C1 segment of cervical spinal cord (tissue), 14 donors: ENCODE measurements at regions not wholly inside any gene's neighbourhood (a gene's known extent, or its start where the extent isn't known, plus 50 kb on each side); places are given as distances from the start of the nearest gene placed in this dataset.

Experiments
- DNase-seq, 14 donors: peaks; one replicate each; lab custom pipeline; 2025; lab: John Stamatoyannopoulos, UW

DNA sequence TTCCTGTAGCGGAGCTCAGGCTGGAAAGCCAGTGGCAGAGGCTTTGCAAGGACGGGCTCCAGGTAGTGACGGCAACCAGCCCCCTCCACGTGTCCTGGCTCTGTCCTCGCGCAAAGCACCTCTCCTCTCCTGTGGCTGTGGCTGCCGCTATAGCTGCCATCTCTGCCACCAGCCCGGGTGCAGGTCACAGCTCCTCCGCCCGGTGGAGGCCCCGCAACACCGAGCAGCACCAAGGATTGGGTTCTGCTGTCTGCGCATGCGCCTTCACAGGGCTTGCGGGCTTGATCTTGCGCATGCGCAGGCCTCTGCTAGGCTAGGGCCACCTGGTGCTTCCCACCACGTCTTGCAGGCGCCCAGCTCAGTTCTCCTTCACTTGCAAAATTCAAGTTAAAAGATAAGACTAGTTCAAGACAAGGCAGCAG, 625.4 kb downstream of the QKI start:
- DNase-seq = no peak

DNA sequence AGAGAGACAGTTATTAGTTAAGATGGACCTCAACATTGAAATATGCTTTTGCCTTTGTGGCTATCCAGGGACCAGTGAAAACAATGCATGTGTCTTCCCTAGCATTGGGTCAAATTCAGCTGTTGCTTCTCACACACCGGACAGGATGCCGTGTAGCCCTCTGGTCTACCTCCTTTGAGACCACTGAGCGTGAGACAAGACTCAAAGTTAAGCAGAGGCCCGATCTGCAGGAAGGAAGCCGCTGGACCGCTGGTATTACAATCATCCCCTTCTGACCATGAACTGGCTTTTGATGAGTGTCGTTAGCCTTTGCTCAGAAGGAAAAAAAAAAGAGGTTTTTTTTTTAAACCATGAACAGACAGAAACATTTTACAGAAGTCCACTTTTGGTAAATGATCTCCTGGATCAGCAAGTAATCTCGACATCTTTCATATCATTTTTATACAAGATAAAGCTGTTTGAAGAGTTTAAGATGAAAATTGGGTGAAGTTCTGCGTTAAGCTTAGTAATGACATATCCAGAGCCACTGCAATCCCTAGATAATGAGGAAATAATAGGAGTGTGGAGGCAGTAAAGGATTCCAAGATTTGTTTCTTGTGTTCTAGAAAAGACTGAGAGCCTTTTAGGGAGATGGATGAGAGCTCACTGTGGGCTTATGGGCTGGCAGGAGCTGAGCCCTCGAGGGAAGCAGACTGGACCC, 622.8 kb downstream of the QKI start:
- no peak for DNase-seq

DNA sequence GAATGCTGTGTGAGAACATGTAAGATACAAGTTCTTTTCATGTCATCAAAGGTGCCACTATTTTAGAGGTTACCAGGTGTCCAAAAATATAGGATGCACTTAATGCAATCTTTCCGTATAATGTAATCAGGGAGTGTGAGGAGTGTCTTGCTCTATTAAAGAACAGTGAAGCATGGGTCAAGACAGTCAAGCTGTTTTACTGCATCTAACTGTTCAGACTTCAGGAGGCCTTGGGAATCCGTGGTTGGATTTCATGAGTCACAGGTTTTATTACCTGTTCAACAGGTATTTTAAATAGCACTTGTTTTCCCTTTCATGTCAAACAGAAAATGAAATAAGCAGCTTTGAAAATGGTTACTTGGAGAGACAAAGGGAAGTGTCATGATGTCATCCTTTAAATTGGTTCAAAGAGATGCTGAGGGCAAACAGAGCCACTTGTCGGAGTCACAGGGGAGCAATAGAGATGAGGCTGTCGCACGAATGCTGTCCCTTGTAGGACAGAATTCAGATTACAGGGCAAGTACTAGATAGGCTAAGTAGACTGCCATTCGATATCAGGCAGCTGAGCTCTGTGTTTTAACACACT, 621.5 kb downstream of the QKI start:
- DNase-seq = no peak

DNA sequence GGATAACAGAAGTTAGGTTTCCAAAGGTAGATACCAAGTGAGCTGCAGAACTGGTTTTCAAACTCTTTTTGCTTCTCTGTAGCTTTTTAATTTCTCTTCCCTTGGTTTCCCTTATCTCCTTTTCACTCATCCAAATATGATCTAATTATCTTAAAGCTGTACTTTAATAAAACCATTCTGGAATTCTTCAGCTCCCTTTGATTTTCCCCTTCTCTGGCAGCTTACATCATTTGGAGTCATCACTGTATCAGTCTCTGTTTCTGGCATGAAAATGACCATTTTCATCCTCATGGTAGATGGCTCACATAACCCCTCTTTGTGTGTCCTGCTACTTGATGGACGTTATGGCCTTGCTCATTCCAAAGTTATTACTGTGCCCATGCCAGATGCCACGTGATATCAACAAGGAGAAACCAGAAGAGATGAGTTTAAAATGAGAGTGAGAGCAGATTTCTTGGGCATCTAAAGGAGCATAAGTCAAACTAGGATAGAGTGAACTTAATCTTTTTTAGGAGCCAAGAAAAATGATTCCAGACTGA, 620.2 kb downstream of the QKI start:
- no peak for DNase-seq

DNA sequence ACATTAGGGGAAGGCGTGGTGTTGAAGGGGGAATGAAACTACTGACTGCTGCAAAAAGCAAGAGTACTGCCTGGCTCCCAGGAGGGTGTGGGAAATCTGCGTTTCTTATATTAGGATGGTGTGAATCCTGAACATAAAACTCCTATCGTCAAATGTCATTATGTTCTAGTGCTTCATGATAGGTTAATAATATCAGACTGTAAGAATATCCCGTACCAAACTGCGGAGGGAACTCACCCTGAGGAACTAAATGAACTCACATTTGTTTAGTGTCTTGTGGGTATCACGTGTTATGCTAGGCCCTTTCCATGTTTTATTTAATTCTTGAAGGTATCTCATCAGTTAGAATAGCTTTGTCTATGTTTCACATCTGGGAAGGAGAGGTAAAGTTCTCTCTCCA, 610.7 kb downstream of the QKI start:
- no peak for DNase-seq

DNA sequence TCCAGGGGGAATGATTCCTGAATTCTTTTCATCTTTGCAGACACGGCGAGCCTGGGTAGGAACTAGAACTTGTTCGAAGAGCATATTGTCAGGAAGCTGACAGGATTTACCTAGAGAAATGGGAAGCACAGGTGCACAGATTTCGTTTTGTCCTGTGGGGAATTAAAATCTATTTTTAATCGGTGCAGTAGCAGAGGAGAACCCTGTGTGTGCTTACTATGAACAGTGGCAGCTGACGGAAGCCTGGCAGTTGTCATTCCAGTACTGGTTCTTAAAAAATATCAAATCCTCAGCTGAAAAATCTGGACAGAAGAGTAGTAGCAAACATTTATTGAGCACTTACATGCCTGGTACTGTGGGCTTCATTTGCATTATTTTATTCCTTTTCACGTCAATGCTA, 609.0 kb downstream of the QKI start:
- DNase-seq = no peak

DNA sequence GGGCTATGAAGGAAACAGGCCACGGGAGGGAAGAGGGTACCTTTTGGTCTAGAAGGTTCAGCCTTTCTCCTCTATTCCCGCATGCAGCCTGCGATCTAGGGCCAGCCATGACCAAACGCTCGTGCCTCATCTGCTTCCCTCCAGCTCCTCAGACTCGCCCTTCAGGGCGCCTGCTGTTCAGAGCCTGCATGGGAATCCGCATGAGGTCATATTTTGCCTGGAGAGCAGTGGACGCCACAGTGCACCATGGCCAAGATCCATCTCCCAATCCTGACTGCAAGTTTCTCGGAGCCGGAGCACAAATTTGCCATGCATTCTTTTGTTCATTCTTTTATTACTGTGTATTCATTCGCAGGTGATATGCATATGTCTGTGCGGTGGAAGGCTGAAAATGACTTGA, 608.1 kb downstream of the QKI start:
- no peak for DNase-seq

DNA sequence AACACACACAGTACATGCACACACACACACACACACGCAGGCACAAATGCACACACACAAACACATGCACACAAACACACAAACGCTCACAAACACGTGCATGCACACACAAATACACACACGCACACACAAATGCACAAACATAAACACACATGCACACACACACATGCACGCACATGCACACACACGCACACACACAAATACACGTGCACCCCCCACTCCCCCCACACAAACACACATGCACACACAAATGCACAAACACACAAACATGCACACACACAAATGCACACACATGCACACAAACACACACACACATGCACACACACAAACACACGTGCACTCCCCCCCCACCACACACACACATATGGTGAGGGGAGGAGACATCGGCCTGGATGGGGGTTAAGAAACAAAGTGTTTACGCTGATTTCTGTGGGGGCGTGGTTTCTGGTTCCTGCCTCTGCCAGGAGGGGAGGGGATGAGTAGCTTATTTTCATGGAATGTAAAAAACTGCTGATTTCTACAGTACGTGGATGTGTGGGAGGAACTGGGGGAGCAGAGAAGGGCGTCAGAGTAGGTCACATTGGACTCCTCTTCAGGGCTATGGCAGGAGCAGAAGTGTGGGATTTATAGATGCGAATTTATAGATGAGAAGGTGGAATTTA, 607.2 kb downstream of the QKI start:
- DNase-seq = no peak

DNA sequence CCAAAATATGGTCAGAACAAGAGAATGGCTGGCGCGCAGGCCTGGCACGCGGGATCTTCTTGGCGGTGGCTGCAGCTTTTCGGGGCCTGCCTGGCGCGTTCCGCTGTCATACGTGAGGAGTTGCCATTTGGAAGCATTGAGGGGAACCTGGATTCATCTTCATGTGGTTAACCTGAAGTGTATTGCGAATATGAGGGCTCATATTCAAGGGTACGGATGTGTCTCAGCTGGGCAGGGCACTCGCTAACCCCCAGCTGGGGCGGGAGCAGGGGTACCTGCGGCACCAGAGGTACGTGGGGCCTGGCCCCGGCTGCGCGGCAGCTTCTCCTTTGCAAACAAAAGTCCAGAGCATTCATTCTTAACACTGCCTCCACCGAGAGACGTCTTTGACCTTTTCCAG, 605.6 kb downstream of the QKI start:
- DNase-seq = no peak

DNA sequence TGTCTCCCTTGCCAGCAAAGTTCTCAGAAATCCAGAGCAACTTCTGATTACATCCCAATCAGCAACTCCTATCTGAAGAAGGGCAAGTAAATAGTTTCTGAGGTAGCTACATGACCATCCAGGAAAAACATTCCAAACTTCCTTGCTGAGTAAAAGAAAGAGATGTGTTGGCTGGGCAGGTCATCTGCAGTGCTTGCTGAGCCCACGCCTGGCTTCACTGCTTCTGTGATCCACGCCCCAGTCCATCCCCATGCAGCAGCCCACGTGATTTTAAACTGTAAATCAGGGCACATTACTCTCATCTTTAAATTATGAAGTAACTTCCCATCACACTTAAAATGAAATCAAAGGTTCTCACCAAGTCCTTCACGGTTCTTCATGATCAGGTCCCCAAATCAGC, 603.6 kb downstream of the QKI start:
- no peak for DNase-seq

DNA sequence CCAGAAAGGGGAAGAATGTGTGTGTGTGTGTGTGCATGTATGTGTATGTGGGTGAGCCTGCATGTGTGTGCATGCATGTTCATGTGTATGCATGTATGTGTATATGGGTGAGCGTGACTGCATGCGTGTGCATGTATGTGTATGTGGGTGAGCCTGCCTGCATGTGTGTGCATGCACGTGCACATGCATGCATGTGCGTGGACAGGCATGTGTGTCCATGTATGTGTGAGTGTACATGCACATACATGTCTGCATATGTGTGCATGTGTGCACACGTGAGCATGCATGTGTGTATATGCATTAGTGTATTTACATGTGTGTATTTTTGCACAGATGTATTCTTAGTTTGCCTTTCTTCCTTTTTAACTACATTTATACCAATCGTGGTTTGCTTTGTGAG, 601.5 kb downstream of the QKI start:
- DNase-seq = no peak

DNA sequence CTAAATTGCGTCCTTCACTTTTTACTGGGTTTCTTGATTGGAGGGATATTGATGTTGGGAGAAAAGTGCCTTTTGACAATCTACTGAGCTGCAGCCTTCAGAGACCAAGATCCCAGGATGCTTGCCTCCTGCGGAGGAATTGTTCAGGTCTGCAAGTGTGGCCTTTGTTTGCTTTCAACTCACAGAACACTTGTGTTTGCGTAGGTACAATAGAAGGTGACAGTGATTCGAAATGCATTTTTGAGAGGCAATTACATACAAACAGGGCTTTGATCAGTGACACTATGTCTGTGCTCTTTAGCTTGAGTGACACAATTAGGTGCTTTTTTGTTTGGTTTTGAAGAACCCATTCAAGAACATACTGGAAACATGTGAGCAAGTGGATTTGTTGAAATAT, 600.6 kb downstream of the QKI start:
- no peak for DNase-seq

DNA sequence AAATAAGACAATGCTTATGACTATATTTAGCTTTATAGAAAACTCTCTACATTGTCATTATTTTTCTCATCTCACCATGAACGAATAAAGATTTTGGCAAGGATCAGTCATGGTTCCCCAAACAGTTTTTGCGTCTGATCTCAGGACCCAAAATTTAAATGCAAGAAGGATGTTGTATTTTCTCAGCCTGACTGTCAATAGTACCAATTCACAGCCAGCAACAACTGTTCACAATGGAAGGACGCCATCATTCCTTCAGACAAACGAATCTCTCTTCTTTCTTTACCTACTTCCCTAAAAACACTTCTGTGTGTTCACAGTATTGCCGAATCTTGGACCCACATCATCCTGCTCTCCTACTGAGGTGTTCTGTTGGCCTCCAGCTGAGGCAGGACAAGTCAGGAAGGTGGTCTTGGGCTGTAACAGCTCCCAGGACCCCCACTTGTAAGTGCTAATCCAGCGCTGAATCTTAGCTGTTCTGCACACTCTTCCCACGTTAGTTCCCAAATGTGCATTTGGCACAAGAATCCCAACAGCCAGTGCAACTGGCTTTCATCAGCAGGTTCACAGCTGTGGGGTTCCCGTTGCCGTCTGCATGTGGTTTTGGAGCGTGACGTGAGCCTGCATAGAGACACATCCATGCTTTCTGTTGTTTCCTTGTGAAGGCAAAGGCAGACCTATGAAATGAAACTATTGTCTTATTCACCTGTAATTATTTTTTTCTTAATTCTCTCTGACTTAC, 600.0 kb downstream of the QKI start:
- DNase-seq = no peak

DNA sequence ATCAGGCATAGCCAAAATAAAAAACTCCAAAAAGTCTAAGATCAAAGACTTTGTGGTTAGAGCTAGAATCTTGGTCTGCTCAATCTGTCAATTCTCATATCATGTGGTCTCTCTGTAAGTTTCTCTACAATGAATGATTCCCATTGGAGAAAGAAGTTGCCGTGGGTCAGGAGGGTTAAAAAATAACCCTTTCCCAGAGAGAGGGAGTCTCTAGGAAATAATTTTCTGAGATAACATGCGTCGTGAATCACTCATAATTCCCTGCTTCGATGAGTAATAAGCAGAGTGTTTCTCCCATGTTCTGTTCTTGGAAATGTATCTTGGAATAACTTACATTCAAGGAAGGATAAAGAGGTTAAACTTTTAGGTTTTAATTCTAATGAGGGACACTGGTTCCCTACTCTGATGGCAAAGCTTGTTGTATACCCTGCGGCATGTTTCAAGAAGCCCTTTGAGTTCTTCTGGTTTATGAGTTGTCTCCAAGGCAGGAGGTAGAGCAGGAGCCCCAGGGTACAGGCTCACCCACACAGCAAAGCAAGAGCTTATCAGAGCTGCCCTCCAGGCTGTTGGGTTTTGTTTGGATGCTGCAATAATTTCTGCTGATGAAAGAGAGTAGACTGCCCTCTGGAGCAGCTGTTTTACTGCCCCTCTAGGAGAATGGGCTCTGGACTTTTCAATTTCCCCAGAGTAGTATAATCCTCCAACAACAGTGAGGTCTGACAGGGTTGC, 599.1 kb downstream of the QKI start:
- DNase-seq = no peak

DNA sequence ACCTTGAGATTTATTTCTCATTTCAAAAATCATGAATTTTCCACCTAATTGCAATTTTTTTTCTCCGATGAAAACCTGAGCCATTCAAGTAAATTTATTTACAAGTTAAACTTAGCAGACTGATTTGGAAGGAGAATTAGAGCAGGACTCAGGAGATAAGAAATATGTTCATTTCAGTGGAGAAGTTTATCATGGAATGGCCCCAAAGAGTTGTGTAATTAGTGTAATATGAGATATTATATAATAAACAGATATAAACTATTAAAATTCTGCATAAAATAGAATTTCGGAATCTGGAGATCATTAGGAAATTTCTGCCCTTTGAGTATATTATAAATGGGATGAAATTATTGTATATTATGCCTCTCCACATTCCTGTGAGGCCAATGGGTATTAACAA, 596.8 kb downstream of the QKI start:
- no peak for DNase-seq

DNA sequence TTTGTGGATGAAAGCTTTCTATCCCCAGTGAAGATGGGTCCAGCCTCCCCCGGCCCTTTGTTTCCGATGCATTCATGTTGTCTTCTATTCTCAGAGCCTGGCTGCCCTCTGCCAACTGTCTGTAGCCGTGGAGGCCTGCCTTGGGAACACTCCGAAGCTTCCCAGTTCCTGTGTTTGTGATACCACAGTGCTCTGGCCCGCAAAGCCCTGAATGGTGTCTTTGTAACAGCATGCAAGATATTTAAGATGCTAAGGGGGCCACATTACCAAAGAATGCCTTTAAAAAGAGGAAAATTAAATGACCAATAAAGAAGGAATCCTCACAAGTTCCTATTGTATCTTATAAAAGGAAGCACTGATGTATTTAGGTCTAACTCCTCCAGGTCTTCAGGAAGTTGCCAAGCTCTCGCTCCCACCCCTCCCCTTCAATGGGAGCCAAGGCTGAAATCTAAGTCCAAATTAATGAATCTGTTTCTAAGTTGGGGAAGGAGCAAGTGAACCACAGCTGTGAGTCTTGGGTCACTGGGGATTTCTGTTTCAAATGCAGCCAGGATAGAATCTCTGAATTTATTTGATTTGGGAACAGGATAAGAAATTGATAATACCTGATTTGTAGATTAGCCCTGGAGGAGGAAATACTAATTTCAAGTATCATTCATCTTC, 596.1 kb downstream of the QKI start:
- DNase-seq = peak in 8 of 14 donors; percentile 5 to 43 (median 25)

DNA sequence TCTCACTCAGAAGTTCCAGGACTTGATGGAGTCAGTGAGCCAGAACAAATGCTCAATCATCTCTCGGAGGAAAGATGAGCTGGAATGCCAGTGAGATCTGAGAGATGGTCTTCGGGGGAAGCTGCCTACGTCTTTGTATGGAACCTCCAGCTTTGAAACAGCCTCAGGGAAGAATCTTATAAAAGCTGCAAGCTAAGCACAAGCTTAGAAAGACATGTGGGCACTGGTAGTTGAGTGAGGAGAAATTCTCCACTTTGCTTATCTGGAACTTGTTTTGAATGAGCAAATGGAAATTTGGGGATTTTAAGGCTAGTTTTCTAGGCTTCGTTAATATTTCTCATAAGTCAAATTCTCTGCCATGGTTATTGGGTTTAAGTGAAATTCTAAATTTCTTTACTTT, 594.4 kb downstream of the QKI start:
- DNase-seq = no peak

DNA sequence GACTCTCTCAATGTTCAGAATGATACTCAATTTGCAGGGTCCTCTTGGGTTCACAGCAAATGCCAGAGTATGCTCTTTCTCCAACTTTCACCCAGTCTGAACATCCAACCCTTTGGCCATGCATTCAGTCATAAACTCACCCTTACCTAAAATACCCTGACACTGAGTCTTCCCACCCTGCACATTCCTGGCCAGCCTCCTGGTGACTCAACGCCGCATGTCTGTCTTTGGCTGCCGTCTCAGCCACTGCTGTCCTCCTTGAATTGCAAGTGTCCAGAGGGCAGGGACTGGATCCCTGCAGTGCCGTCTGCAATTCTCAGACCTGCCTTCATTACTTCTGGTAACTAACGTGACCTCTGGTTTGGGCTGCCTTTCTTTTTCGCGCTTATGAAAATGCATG, 593.4 kb downstream of the QKI start:
- DNase-seq = no peak

DNA sequence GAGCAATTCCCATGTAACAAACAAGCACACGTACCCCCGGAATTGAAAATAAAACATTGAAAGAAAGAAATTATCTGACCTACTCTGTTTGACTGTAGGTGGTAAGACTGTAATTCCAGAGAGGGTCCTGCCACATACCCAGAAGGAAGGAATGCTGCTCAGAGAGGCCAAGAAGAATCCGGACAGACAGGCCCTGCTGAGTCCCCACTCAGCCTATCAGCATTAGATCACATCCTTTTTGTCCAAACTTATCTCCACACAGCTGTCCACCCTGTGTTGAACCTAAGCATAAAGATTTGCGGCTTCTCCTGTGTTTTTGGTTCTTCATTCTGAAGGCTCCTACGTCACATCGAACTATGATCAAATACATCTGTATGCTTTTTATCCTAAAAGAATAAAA, 591.9 kb downstream of the QKI start:
- no peak for DNase-seq

DNA sequence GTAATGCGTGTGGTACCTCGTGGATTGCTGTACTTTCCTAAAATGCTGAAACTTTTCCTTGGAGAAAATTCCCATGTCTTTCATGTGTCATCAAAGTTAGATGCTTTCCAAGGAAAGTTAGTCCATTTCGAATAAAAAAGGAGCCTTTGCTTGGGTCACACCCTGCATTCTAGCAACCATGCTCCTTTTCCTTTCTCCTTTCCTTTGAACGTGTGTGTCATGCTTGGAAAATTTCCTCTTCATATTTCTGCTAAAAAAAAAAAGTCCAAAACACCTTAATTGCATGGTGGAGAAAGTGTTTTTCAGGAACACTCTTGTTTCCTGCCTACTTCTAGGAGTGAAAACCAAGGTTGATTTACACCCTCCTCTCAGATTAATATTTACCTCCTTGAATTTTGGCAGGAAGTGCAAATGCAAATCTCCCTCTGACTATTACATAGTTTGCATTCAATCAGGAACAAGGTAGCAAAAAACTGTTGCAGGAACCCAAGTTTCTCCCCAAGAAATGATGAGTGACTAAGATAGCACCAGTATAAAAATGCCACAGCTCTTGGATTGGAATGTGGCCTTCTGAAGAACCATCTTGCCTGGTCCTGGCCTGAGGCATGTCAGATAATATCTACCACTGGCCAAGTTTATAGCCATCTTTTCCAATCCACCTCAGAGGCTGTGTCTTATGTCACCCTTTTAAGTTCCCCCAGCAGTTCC, 590.6 kb downstream of the QKI start:
- DNase-seq = no peak
